CD4-positive, alpha-beta T cell treated with Interferon gamma for 1 hour (primary cell): ENCODE measurements at regions not wholly inside any gene's neighbourhood (a gene's known extent, or its start where the extent isn't known, plus 50 kb on each side); places are given as distances from the start of the nearest gene placed in this dataset.
"Not testable (repeated sequence)": the region's sequence is repeated elsewhere in the genome, so short reads cannot be mapped to it uniquely, and the experiment has no call there.

Experiments used
- DNase-seq: peaks from one replicate; pipeline ENCODE4 v3.0.0-alpha.2; 2020

- DNase-seq: not testable (repeated sequence)
These were observed 51.9 kb upstream of the MFGE8 start for GRCh38 chr15:88965097-88965496.

- no peak for DNase-seq
These were observed 57.1 kb upstream of the MFGE8 start for GRCh38 chr15:88970232-88970631.

- DNase-seq: no peak
These were observed 61.2 kb upstream of the MFGE8 start for GRCh38 chr15:88974392-88974791.

DNA sequence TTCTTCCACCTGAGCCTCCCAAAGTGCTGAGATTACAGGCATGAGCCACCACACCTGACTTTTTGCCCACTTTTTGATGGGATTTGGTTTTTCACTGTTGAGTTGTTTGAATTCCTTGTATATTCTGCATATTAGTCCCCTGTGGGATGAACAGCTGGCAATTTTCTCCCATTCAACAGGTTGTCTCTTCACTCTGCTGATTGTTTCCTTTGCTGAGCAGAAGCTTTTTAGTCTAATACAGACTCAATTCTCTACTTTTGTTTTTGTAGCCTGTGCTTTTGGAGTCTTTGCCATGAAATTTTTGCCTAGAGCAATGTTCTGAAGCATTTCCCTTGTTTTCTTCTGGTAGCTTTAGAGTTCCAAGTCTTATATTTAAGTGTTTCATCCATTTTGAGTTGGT lies 62.7 kb upstream of the MFGE8 start:
- DNase-seq: no peak

DNA sequence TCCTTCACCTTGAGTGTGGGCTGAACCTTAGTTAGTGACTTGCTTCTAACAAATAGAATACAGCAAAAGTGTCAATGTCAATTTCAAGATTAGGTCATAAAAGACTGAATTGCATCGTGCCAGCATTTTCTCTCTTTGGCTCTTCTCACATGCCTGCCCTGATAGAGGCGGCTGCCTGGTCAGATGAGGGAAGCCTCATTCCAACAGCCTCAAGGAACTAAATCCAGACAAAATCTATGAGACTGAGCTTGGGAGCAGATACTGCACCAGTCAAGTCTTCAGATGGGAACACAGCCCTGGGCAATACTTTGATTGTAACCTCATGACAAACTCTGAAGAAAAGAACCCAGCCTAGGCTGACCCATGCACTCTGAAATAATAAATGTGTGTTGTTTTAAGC lies 63.5 kb upstream of the MFGE8 start:
- DNase-seq: no peak

GRCh38 chr15:88979674-88980073 lies 66.5 kb upstream of the MFGE8 start:
- no peak for DNase-seq

GRCh38 chr15:88980498-88980897 lies 67.3 kb upstream of the MFGE8 start:
- no peak for DNase-seq

DNA sequence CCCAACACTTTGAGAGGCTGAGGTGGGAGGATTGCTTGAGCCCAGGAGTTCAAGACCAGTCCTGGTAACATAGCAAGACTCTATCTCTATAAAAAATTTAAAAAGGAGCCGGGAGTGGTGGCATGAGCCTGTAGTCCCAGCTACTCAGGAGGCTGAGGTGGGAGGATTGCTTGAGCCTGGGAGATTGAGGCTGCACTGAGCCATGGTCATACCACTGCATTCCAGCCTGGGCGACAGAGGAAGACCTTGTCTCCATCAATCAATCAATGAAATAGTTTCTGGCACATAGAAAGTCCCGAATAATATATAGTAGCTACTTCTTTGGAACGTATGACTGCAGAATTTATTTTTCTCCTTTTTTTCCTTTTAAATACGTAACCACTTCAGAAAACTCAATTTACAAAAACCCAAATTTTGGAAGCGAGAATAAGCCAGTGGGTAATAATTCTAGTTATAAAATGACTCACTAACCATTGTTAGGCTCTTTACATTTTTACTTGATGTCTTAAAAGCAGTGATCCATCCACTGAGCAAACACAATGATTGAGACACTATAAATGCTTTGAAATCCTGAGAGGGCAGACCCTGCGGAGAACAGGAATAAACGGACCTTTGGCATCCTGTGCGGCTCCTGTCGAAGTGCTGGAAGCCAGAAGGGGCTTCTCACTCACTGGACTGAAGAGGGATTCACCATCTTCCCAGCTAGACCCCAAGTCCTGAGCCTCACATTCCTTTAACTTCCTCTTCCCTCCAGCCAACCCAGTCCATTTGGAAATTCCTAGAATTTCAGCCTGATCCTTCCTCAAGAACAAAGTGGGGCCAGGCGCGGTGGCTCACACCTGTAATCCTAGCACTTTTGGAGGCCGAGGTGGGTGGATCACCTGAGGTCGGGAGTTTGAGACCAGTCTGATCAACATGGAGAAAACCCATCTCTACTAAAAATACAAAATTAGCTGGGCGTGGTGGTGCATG lies 68.4 kb upstream of the MFGE8 start:
- no peak for DNase-seq

GRCh38 chr15:88982304-88982945 lies 69.2 kb upstream of the MFGE8 start:
- no peak for DNase-seq

DNA sequence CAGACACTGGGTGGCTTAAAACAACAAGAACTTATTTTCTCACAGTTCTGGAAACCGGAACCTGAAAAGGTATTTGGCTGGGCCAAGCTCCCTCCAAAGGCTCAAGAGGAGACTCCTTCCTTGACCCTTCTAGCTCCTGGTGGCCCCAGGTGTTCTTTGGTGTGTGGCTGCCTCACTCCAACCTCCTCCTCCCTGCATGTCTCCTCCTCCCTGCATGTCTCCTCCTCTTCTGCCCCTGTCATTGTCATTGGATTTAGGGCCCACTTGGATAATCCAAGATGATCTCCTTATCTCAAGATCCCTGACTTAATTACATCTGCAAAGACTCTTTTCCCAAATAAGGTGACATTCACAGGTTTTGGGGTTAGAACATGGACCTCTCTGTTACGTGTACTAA lies 69.8 kb upstream of the MFGE8 start:
- no peak for DNase-seq

GRCh38 chr15:88983861-88984429 lies 70.8 kb upstream of the MFGE8 start:
- no peak for DNase-seq

- no peak for DNase-seq
These were observed 72.6 kb upstream of the MFGE8 start for GRCh38 chr15:88985547-88986393.

GRCh38 chr15:88986949-88987590 lies 73.9 kb upstream of the MFGE8 start:
- no peak for DNase-seq

GRCh38 chr15:88987591-88987933 lies 74.4 kb upstream of the MFGE8 start:
- no peak for DNase-seq

- DNase-seq: no peak
These were observed 74.9 kb upstream of the MFGE8 start for GRCh38 chr15:88987934-88988671.

GRCh38 chr15:88989578-88989977 lies 76.4 kb upstream of the MFGE8 start:
- no peak for DNase-seq

GRCh38 chr15:88990185-88990679 lies 77.1 kb upstream of the MFGE8 start:
- no peak for DNase-seq

- no peak for DNase-seq
These were observed 79.0 kb upstream of the MFGE8 start for GRCh38 chr15:88992216-88992615.

DNA sequence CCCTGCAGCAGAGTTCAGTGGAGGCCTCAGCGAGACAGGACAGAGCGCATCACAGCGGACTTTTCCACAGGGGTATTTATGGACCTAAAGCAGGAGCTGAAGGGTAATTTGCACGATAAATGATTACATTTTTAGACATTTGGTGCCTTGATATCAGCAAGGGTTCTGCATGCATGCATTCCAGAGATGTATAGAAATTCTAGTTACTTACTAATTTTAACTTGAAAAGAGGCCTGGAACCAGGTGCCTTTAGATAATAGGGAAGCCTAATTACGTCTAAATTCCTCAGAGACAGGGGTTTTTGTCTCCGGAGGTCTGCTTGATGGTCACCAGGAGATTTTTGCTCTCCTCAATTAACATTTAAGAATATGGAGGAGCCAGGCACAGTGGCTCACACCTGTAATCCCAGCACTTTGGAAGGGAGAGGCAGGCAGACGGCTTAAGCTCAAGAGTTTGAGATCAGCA lies 79.8 kb upstream of the MFGE8 start:
- DNase-seq: no peak

- no peak for DNase-seq
These were observed 80.5 kb upstream of the MFGE8 start for GRCh38 chr15:88993662-88994061.

DNA sequence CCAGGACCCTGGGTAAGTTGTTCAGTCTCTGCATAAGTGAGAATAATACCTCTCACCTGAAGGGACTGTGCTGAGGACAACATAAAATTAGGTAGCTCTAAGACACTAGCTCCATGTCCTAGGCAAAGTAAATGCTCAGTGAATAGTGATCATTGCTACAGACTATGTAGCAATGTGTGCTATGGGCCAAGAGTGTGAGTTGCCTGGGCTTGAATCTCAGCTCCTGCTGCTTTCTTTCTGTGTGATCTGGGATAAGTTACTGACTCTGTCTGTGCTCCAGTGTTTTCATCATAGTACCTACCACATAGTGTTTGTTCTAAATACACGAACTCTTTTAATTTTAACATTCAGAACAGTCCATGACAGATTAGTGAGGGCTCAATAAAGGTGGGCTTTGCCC lies 81.1 kb upstream of the MFGE8 start:
- no peak for DNase-seq

- no peak for DNase-seq
These were observed 82.3 kb upstream of the MFGE8 start for GRCh38 chr15:88995449-88995848.
